ENCODE measurements at regions not wholly inside any gene's neighbourhood (a gene's known extent, or its start where the extent isn't known, plus 50 kb on each side); places are given as distances from the start of the nearest gene placed in this dataset.

DNA sequence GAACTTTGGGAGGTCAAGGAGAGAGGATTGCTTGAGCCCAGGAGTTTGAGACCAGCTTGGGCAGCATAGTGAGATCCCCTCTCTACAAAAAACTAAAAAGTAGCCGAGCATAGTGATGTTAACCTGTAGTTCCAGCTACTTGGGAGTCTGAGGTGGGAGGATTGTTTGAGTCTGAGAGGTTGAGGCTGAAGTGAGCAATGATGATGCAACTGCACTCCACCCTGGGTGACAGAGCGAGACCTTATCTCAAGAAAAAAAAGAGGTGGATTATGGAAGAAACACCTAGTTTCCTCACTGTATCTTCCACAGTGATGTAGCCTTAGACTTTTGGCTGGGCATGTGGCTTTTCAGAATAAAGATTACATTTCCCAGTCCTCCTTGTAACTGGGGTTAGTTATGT lies 237.2 kb upstream of the SPRED2 start:
- TF ChIP-seq, protein P1, sequence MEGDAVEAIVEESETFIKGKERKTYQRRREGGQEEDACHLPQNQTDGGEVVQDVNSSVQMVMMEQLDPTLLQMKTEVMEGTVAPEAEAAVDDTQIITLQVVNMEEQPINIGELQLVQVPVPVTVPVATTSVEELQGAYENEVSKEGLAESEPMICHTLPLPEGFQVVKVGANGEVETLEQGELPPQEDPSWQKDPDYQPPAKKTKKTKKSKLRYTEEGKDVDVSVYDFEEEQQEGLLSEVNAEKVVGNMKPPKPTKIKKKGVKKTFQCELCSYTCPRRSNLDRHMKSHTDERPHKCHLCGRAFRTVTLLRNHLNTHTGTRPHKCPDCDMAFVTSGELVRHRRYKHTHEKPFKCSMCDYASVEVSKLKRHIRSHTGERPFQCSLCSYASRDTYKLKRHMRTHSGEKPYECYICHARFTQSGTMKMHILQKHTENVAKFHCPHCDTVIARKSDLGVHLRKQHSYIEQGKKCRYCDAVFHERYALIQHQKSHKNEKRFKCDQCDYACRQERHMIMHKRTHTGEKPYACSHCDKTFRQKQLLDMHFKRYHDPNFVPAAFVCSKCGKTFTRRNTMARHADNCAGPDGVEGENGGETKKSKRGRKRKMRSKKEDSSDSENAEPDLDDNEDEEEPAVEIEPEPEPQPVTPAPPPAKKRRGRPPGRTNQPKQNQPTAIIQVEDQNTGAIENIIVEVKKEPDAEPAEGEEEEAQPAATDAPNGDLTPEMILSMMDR (IDR thresholded peaks at IDR 0.05): no peak
- TF ChIP-seq POLR2A (IDR thresholded peaks at IDR 0.05): no peak
